Stomach (tissue), 8 donors: ENCODE measurements at regions not wholly inside any gene's neighbourhood (a gene's known extent, or its start where the extent isn't known, plus 50 kb on each side); places are given as distances from the start of the nearest gene placed in this dataset.
A peak's percentile ranks its signal among the peaks of the same experiment; 100 is the strongest.
"Not testable (repeated sequence)": the region's sequence is repeated elsewhere in the genome, so short reads cannot be mapped to it uniquely, and the experiment has no call there.

Experiments used
- DNase-seq, 2 donors: peaks; one replicate each; pipeline versions ENCODE4 v3.0.0 to v3.0.0-alpha.2; 2013 to 2019
- H3K27ac ChIP-seq, 5 donors: fragments of 200-600 bp in 4 of 5; sonication (generic) in 4 of 5; one replicate each; pipeline ENCODE4 v1.5.1; 2013 to 2019; ENCODE audit warnings: mild to moderate bottlenecking in 1 of 5, moderate library complexity in 1 of 5
- H3K27me3 ChIP-seq, 3 donors: fragments of 200-600 bp; sonication (generic); one replicate each; pipeline ENCODE4 v1.5.1; 2017 to 2019; ENCODE audit warnings: mixed run types in 1 of 3
- H3K36me3 ChIP-seq, 4 donors: fragments of 200-600 bp; sonication (generic); 1 replicate in 3 of 4; 2 replicates in 1 of 4; pipeline ENCODE4 v1.5.1; 2016 to 2019
- H3K4me1 ChIP-seq, 4 donors: fragments of 200-600 bp; sonication (generic); one replicate each; pipeline ENCODE4 v1.5.1; 2016 to 2019
- H3K4me3 ChIP-seq, 4 donors: fragments of 200-600 bp; sonication (generic) in 3 of 4; one replicate each; pipeline ENCODE4 v1.5.1; 2016 to 2019; ENCODE audit warnings: mild to moderate bottlenecking in 1 of 4
- H3K9me3 ChIP-seq, 4 donors: fragments of 200-600 bp; sonication (generic); one replicate each; pipeline ENCODE4 v1.5.1; 2016 to 2019
- EP300 ChIP-seq: sonication (generic); formaldehyde crosslinking; IDR thresholded peaks from one replicate; pipeline ENCODE4 v1.6.1; 2017; ENCODE audit warnings: antibody characterized with exemption
- POLR2A ChIP-seq, 4 donors: fragments of 450-650 bp; IDR thresholded peaks; one replicate each; pipeline ENCODE4 v1.6.1; 2016; ENCODE audit warnings: antibody characterized with exemption in 4 of 4, control low read depth in 2 of 4, mild to moderate bottlenecking in 1 of 4, moderate library complexity in 1 of 4
- POLR2AphosphoS5 ChIP-seq, 3 donors: sonication (generic); formaldehyde crosslinking; IDR thresholded peaks; one replicate each; pipeline ENCODE4 v1.6.1; 2016; ENCODE audit warnings: antibody characterized with exemption in 3 of 3
- WGBS, 5 donors: extraction: QIAGEN DNeasy Blood & Tissue Kit in 3 of 5; methylation state at CpG; one replicate each; pipeline versions ENCODE4 v1.1.5 to v1.1.7; 2013 to 2018; 5-methylcytosine and 5-hydroxymethylcytosine counted together
- intact Hi-C: fragments of 100-400 bp; cut with DNase I; formaldehyde crosslinking; loops from one replicate; pipeline ENCODE4 v1.15.1; 2023; ENCODE audit warnings: low total_unique reads
- TF ChIP-seq, protein P1 (sequence below), 7 experiments: fragments of 450-650 bp in 4 of 7; fragments of 200-600 bp in 3 of 7; sonication (generic) in 3 of 7; IDR thresholded peaks; one replicate each; pipeline ENCODE4 v1.5.1; 2016 to 2019; ENCODE audit warnings: antibody characterized with exemption in 7 of 7, control low read depth in 2 of 7, mild to moderate bottlenecking in 1 of 7
- donor health status: healthy with polysubstance abuse.
- donor health status: Bipolar disorder and iron deficiency.
- donor health status: healthy.

DNA sequence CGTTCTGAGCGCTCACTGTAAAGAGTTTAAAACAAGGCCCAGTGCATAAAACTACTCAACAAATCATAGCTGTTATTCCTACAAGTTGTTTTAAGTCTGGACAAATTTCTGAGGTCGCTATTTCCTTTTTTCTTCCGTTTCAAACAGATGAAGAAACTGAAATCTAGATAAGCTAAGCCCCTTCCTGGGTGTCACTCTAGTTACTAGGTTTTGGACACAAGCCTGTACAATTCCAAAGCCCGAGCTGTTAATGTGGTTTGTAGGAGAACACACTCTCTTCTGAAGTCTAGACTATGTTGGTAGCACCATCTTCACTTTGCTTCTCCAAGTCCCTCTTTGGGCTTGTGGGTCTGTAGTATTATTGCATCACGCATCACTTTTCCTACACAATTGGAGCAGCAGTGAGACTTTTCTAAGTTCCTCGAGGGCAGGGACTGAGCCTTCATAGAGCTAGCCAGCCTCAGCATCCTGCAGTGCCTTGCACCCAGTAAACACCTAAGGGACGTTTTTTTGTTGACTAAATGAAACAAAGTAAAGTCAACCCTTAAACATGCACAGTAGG is 142.6 kb upstream of the PROK2 start:
- DNase-seq, result no peak
- Histone ChIP-seq H3K27me3 (no peaks in the 10 kb centered on the region), H3K4me1 (no peaks in the 10 kb centered on the region), H3K9me3 (no peaks in the 10 kb centered on the region), H3K27ac (no peak overlapping the region), H3K36me3 (no peaks in the 10 kb centered on the region), H3K4me3 (no peak overlapping the region)
- no peak for TF ChIP-seq EP300
- TF ChIP-seq, protein P1, sequence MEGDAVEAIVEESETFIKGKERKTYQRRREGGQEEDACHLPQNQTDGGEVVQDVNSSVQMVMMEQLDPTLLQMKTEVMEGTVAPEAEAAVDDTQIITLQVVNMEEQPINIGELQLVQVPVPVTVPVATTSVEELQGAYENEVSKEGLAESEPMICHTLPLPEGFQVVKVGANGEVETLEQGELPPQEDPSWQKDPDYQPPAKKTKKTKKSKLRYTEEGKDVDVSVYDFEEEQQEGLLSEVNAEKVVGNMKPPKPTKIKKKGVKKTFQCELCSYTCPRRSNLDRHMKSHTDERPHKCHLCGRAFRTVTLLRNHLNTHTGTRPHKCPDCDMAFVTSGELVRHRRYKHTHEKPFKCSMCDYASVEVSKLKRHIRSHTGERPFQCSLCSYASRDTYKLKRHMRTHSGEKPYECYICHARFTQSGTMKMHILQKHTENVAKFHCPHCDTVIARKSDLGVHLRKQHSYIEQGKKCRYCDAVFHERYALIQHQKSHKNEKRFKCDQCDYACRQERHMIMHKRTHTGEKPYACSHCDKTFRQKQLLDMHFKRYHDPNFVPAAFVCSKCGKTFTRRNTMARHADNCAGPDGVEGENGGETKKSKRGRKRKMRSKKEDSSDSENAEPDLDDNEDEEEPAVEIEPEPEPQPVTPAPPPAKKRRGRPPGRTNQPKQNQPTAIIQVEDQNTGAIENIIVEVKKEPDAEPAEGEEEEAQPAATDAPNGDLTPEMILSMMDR (IDR thresholded peaks at IDR 0.05), result no peak
- no peak for TF ChIP-seq POLR2AphosphoS5 (IDR thresholded peaks at IDR 0.05)
- no peak for TF ChIP-seq POLR2A (IDR thresholded peaks at IDR 0.05)
- WGBS, 5 donors, result 74 to 85% (median 81%) methylated on average over 8 of the region's 8 CpGs
- intact Hi-C loops, result no loop called here

DNA sequence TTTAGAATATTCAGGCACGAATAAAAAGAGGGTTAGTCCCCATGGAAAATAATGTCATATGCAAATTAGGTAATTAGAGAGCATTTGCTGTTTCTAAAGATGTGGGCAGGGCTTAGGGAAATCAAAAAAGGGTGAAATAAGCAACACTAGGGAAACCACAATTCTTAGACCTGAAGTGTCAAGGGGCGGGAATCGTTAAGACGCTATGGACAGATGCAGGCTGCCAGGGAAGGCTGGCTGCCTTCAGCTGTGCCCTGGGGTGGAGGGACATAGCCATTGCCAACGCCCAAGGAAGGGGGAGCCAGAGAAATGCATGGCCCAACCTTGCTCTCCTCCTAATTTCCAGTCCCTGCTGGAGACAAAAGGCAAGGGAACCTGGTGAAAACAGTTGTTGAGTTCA is 141.7 kb upstream of the PROK2 start:
- Histone ChIP-seq H3K27ac (no peak overlapping the region), H3K9me3 (no peaks in the 10 kb centered on the region), H3K4me1 (no peaks in the 10 kb centered on the region), H3K4me3 (no peak overlapping the region), H3K27me3 (no peaks in the 10 kb centered on the region), H3K36me3 (no peaks in the 10 kb centered on the region)
- TF ChIP-seq POLR2A (IDR thresholded peaks at IDR 0.05) (no peak), EP300 (no peak), POLR2AphosphoS5 (IDR thresholded peaks at IDR 0.05) (no peak)
- TF ChIP-seq, protein P1 (IDR thresholded peaks at IDR 0.05), result no peak
- intact Hi-C loops, result no loop called here
- no peak for DNase-seq
- 63 to 69% (median 65%) methylated on average over 5 of the region's 5 CpGs for WGBS, 5 donors

- intact Hi-C loops, result no loop called here
- WGBS, 5 donors, result 14 to 46% (median 25%) methylated on average over 2 of the region's 2 CpGs
- H3K27me3 ChIP-seq, result no peaks in the 10 kb centered on the region
- peak; percentile 51 to 82 for DNase-seq
- H3K9me3 ChIP-seq, result no peaks in the 10 kb centered on the region
- TF ChIP-seq, protein P1 (IDR thresholded peaks at IDR 0.05), result peak in 5 of 7 experiments; percentile 27 to 51 (median 29)
- no peak for TF ChIP-seq POLR2A (IDR thresholded peaks at IDR 0.05)
- TF ChIP-seq EP300, result no peak
- no peak overlapping the region for H3K27ac ChIP-seq
- no peaks in the 10 kb centered on the region for H3K36me3 ChIP-seq
- H3K4me3 ChIP-seq, result no peak overlapping the region
- H3K4me1 ChIP-seq, result no peaks in the 10 kb centered on the region
Observed at GRCh38 chr3:71926262-71926600, 141.3 kb upstream of the PROK2 start.

- H3K27ac ChIP-seq, H3K36me3 ChIP-seq, H3K27me3 ChIP-seq, H3K9me3 ChIP-seq, H3K4me1 ChIP-seq, intact Hi-C loops, DNase-seq, H3K4me3 ChIP-seq: not testable (repeated sequence)
- WGBS, 5 donors, result 61 to 77% (median 72%) methylated on average over 12 to 13 of the region's 13 CpGs
Observed at GRCh38 chr3:71925511-71926261, 140.7 kb upstream of the PROK2 start.

- Histone ChIP-seq H3K27me3 (no peaks in the 10 kb centered on the region), H3K4me3 (no peak overlapping the region), H3K36me3 (no peaks in the 10 kb centered on the region), H3K4me1 (no peaks in the 10 kb centered on the region), H3K9me3 (no peaks in the 10 kb centered on the region), H3K27ac (no peak overlapping the region)
- no peak for DNase-seq
- 67 to 84% (median 80%) methylated on average over 2 of the region's 2 CpGs for WGBS, 5 donors
- intact Hi-C loops, result no loop called here
- TF ChIP-seq EP300, result no peak
- TF ChIP-seq, protein P1 (IDR thresholded peaks at IDR 0.05), result no peak
Observed at GRCh38 chr3:71924721-71925120, 139.8 kb upstream of the PROK2 start.
